ENCODE measurements at regions not wholly inside any gene's neighbourhood (a gene's known extent, or its start where the extent isn't known, plus 50 kb on each side); places are given as distances from the start of the nearest gene placed in this dataset.

DNA sequence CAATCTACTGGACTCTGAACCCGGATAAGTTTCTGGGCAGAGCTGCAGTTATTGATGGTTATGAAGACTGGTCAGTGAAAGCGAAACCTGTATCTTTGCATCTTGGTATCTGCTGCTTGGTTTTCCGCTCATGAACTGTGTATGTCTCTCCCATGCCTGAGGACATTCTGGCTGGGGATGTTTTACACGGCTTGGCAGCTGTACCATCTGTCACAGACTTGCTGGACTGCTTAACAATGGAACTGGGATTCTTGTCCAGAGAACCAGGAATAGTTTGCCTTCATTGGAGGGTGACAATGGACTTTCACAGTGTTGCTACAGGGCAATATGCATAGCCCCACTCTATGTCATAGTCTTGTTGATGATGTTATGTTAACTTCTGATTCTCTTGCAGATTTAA lies 119.9 kb upstream of the TMEM106B start:
- H3K27ac ChIP-seq (ENCODE audit: low read length), result no peak overlapping the region
- no peaks in the 10 kb centered on the region for H3K36me3 ChIP-seq (ENCODE audit: control insufficient read depth in 2 of 2, extremely low read depth in 1 of 2, insufficient read depth in 1 of 2, low read length in 1 of 2)
- Mint-ChIP-seq H3K4me1 (no peaks in the 10 kb centered on the region), H3K4me3 (no peak overlapping the region), H3K36me3 (no peaks in the 10 kb centered on the region), H3K27ac (no peak overlapping the region), H3K9me3 (peaks cover 2 to 5% (median 2%) of the 10 kb centered on the region in 3 donors), H3K27me3 (peaks cover 0 to 9% of the 10 kb centered on the region in 2 donors)
- ATAC-seq (replicated peaks in 1 of 4) (no peak), DNase-seq (no peak)
- POLR2A ChIA-PET, result no interaction called here
- H3K4me1 ChIP-seq (ENCODE audit: control insufficient read depth in 1 of 2, extremely low read depth in 1 of 2, insufficient read depth in 2 of 2, low read length in 2 of 2), result no peaks in the 10 kb centered on the region
- no peak overlapping the region for H3K4me3 ChIP-seq (ENCODE audit: control insufficient read depth in 1 of 2, extremely low read depth in 1 of 2, low read length in 1 of 2)
- CTCF ChIA-PET, result no interaction called here
- H3K9me3 ChIP-seq, result no peaks in the 10 kb centered on the region
- peaks cover 0 to 4% of the 10 kb centered on the region in 2 experiments for H3K27me3 ChIP-seq (replicated peaks in 1 of 2; ENCODE audit: control insufficient read depth in 2 of 2, extremely low read depth in 1 of 2, insufficient read depth in 2 of 2, low read length in 1 of 2)
- WGBS (ENCODE audit: insufficient coverage), result 78% methylated on average over 4 of the region's 4 CpGs

DNA sequence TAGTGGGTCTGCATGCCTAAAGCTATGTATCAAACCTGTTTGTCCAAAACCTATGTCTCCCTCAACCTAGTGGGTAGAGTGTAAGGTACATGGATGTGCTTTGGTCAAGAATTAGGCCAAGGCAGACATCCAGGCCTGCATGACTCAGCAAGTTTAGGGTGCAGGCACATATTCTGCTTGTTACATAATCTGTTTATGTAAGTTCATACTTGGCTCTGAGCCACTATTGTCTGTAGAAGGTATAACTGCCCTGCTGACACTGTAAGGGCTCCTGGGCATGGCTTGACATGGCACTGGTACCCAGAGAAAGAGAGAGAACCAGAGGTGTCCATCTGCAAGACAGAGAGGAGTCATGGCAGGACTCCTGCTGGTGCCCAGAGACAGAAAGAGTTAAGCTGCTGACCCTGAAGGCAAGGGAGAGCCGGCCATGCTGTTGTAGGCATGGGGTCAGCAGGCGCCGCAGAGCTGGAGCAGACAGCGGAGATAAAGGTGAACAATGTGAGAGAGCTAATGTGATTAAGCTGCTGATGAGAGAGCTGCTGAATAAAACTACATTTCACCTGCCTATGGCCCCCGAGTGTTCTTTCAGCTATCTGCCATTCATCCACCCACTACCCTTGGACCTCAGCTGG lies 118.5 kb upstream of the TMEM106B start:
- no peak overlapping the region for H3K27ac ChIP-seq (ENCODE audit: low read length)
- H3K9me3 Mint-ChIP-seq, result peaks cover 0 to 2% (median 0%) of the 10 kb centered on the region in 3 donors
- H3K36me3 ChIP-seq (ENCODE audit: control insufficient read depth in 2 of 2, extremely low read depth in 1 of 2, insufficient read depth in 1 of 2, low read length in 1 of 2), result no peaks in the 10 kb centered on the region
- H3K4me1 Mint-ChIP-seq, result no peaks in the 10 kb centered on the region
- ATAC-seq (replicated peaks in 1 of 4) (no peak), DNase-seq (no peak)
- POLR2A ChIA-PET, result no interaction called here
- H3K4me1 ChIP-seq (ENCODE audit: control insufficient read depth in 1 of 2, extremely low read depth in 1 of 2, insufficient read depth in 2 of 2, low read length in 2 of 2), result no peaks in the 10 kb centered on the region
- CTCF ChIA-PET, result interaction anchor here in 1 of 2 donors (1.1 kb wide), 1 partner anchor 17 kb away, joined by 3 read pairs; no protein-coding TSS in a partner anchor
- H3K4me3 ChIP-seq (ENCODE audit: control insufficient read depth in 1 of 2, extremely low read depth in 1 of 2, low read length in 1 of 2), result no peak overlapping the region
- no peak overlapping the region for H3K4me3 Mint-ChIP-seq
- no peaks in the 10 kb centered on the region for H3K36me3 Mint-ChIP-seq
- 100% methylated on average over 1 of the region's 5 CpGs for WGBS (ENCODE audit: insufficient coverage)
- H3K27ac Mint-ChIP-seq, result no peak overlapping the region
- H3K27me3 Mint-ChIP-seq, result peaks cover 0 to 9% of the 10 kb centered on the region in 2 donors
- H3K9me3 ChIP-seq, result no peaks in the 10 kb centered on the region
- H3K27me3 ChIP-seq (replicated peaks in 1 of 2; ENCODE audit: control insufficient read depth in 2 of 2, extremely low read depth in 1 of 2, insufficient read depth in 2 of 2, low read length in 1 of 2), result peaks cover 0 to 4% of the 10 kb centered on the region in 2 experiments

DNA sequence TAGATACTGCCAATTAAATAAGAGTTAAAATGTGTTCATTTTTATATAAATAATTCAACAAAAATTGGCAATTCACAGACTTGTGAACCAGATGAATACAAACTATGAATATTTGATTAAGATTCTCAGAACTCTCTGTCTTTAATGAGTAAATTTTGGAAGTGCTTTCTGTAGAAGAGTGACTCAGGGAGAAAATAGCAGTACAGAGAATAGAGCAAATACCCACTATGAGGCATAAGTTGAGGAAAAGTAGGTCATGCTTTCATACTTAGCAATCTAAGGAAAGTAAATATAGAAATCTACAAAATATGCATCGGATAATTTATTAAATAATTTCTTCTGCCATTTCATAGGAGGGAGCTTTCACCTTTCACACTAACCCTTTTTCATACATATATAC lies 117.7 kb upstream of the TMEM106B start:
- Histone ChIP-seq H3K36me3 (ENCODE audit: control insufficient read depth in 2 of 2, extremely low read depth in 1 of 2, insufficient read depth in 1 of 2, low read length in 1 of 2) (no peaks in the 10 kb centered on the region), H3K27me3 (replicated peaks in 1 of 2; ENCODE audit: control insufficient read depth in 2 of 2, extremely low read depth in 1 of 2, insufficient read depth in 2 of 2, low read length in 1 of 2) (peaks cover 0 to 4% of the 10 kb centered on the region in 2 experiments), H3K9me3 (no peaks in the 10 kb centered on the region), H3K4me1 (ENCODE audit: control insufficient read depth in 1 of 2, extremely low read depth in 1 of 2, insufficient read depth in 2 of 2, low read length in 2 of 2) (no peaks in the 10 kb centered on the region), H3K4me3 (ENCODE audit: control insufficient read depth in 1 of 2, extremely low read depth in 1 of 2, low read length in 1 of 2) (no peak overlapping the region), H3K27ac (ENCODE audit: low read length) (no peak overlapping the region)
- Mint-ChIP-seq H3K9me3 (no peaks in the 10 kb centered on the region), H3K4me3 (no peak overlapping the region), H3K27ac (no peak overlapping the region), H3K4me1 (no peaks in the 10 kb centered on the region), H3K27me3 (peaks cover 0 to 9% of the 10 kb centered on the region in 2 donors), H3K36me3 (no peaks in the 10 kb centered on the region)
- DNase-seq (no peak), ATAC-seq (replicated peaks in 1 of 4) (no peak)
- ChIA-PET CTCF (no interaction called here), POLR2A (no interaction called here)
- no CpG with 5 or more reads among the region's 1 CpG for WGBS (ENCODE audit: insufficient coverage)

DNA sequence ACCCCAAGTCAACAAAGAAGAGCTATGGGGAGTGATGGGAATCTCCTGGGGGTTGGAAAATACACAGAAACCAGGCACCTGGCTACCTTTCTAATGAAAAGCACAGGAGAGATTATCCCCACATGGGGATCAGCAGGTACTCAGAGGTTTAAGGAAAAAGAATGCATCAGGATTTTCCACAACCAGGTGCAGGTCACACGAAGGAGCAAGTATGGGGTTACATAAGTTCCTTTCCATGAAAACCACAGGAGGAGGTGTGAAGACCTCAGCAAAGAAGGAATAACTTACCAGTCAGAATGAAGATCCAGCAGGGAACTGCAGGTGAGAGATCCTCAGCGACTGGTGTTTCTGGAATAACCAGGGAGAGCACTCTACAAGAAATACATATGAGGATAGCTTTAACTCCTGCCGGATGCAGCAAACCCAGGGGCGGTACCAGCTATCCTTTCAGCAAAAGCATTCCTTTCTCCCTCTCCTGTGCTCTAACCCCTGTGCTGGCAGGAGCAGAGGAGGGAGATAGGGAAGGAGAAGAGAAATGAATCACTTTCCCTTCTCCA lies 116.7 kb upstream of the TMEM106B start:
- Mint-ChIP-seq H3K27me3 (peaks cover 0 to 9% of the 10 kb centered on the region in 2 donors), H3K9me3 (peaks cover 0 to 7% (median 0%) of the 10 kb centered on the region in 3 donors), H3K4me3 (no peak overlapping the region), H3K4me1 (no peaks in the 10 kb centered on the region), H3K27ac (no peak overlapping the region), H3K36me3 (no peaks in the 10 kb centered on the region)
- DNase-seq, result no peak
- Histone ChIP-seq H3K36me3 (ENCODE audit: control insufficient read depth in 2 of 2, extremely low read depth in 1 of 2, insufficient read depth in 1 of 2, low read length in 1 of 2) (no peaks in the 10 kb centered on the region), H3K9me3 (no peaks in the 10 kb centered on the region), H3K27ac (ENCODE audit: low read length) (no peak overlapping the region), H3K4me3 (ENCODE audit: control insufficient read depth in 1 of 2, extremely low read depth in 1 of 2, low read length in 1 of 2) (no peak overlapping the region), H3K27me3 (replicated peaks in 1 of 2; ENCODE audit: control insufficient read depth in 2 of 2, extremely low read depth in 1 of 2, insufficient read depth in 2 of 2, low read length in 1 of 2) (peaks cover 0 to 4% of the 10 kb centered on the region in 2 experiments), H3K4me1 (ENCODE audit: control insufficient read depth in 1 of 2, extremely low read depth in 1 of 2, insufficient read depth in 2 of 2, low read length in 2 of 2) (no peaks in the 10 kb centered on the region)
- ChIA-PET CTCF (no interaction called here), POLR2A (interaction anchor here in 1 of 2 donors (1.2 kb wide), 1 partner anchor 13 kb away, joined by 3 read pairs; no protein-coding TSS in a partner anchor)
- 30% methylated on average over 2 of the region's 4 CpGs for WGBS (ENCODE audit: insufficient coverage)
- ATAC-seq (replicated peaks in 1 of 4), result no peak

DNA sequence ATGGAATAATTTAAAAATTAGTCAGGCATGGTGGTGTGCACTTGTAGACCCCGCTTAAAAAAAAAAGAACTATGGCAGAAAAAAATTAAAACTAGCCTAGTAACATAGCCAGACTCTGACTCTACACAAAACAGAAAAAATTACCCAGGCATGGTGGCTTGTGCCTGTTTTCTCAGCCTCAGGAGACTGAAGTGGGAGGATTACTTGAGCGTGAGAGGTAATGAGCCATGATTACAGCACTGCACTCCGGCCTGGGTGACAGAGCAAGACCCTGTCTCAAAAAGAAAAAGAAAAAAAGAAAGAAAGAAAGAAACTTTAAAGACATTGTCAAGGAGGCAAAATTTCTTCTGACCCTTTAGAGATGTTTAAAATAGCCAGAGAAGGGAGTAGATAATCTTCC lies 109.0 kb upstream of the TMEM106B start:
- no peak for DNase-seq
- Mint-ChIP-seq H3K9me3 (peaks cover 0 to 16% (median 10%) of the 10 kb centered on the region in 3 donors), H3K4me3 (no peak overlapping the region), H3K4me1 (no peaks in the 10 kb centered on the region), H3K36me3 (no peaks in the 10 kb centered on the region), H3K27ac (no peak overlapping the region), H3K27me3 (no peaks in the 10 kb centered on the region)
- H3K36me3 ChIP-seq (ENCODE audit: control insufficient read depth in 2 of 2, extremely low read depth in 1 of 2, insufficient read depth in 1 of 2, low read length in 1 of 2), result no peaks in the 10 kb centered on the region
- CTCF ChIA-PET, result no interaction called here
- no peak for ATAC-seq (replicated peaks in 1 of 4)
- no peaks in the 10 kb centered on the region for H3K27me3 ChIP-seq (replicated peaks in 1 of 2; ENCODE audit: control insufficient read depth in 2 of 2, extremely low read depth in 1 of 2, insufficient read depth in 2 of 2, low read length in 1 of 2)
- no peaks in the 10 kb centered on the region for H3K9me3 ChIP-seq
- WGBS (ENCODE audit: insufficient coverage), result no CpG with 5 or more reads among the region's 3 CpGs
- POLR2A ChIA-PET, result no interaction called here
- no peak overlapping the region for H3K4me3 ChIP-seq (ENCODE audit: control insufficient read depth in 1 of 2, extremely low read depth in 1 of 2, low read length in 1 of 2)
- H3K27ac ChIP-seq (ENCODE audit: low read length), result no peak overlapping the region
- H3K4me1 ChIP-seq (ENCODE audit: control insufficient read depth in 1 of 2, extremely low read depth in 1 of 2, insufficient read depth in 2 of 2, low read length in 2 of 2), result no peaks in the 10 kb centered on the region

DNA sequence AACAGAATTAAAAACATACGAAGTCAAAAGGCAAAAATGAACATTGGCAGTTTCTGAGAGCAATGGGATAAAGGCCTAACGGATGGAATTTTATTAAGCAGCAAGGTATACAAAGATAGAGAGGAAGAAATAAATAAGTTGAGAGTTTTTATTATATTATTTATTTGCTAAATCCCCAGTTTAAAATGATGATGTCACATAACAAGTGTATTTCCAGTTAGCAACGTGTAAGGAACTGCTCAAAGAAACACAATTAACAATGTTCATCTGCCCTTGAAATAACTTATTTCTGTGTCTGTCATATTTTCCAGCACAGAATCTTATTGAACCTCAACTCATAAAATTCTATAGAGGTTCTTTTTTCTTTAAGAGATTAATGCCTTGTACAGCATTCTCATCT lies 108.6 kb upstream of the TMEM106B start:
- H3K4me3 ChIP-seq (ENCODE audit: control insufficient read depth in 1 of 2, extremely low read depth in 1 of 2, low read length in 1 of 2), result no peak overlapping the region
- Mint-ChIP-seq H3K27ac (no peak overlapping the region), H3K27me3 (no peaks in the 10 kb centered on the region), H3K4me3 (no peak overlapping the region), H3K9me3 (peaks cover 0 to 16% (median 10%) of the 10 kb centered on the region in 3 donors), H3K36me3 (no peaks in the 10 kb centered on the region), H3K4me1 (no peaks in the 10 kb centered on the region)
- no peaks in the 10 kb centered on the region for H3K4me1 ChIP-seq (ENCODE audit: control insufficient read depth in 1 of 2, extremely low read depth in 1 of 2, insufficient read depth in 2 of 2, low read length in 2 of 2)
- DNase-seq, result no peak
- WGBS (ENCODE audit: insufficient coverage), result no CpG with 5 or more reads among the region's 3 CpGs
- H3K27ac ChIP-seq (ENCODE audit: low read length), result no peak overlapping the region
- CTCF ChIA-PET, result no interaction called here
- POLR2A ChIA-PET, result no interaction called here
- no peaks in the 10 kb centered on the region for H3K9me3 ChIP-seq
- no peaks in the 10 kb centered on the region for H3K36me3 ChIP-seq (ENCODE audit: control insufficient read depth in 2 of 2, extremely low read depth in 1 of 2, insufficient read depth in 1 of 2, low read length in 1 of 2)
- H3K27me3 ChIP-seq (replicated peaks in 1 of 2; ENCODE audit: control insufficient read depth in 2 of 2, extremely low read depth in 1 of 2, insufficient read depth in 2 of 2, low read length in 1 of 2), result no peaks in the 10 kb centered on the region
- no peak for ATAC-seq (replicated peaks in 1 of 4)

Data from T-cell (primary cell).